ENCODE measurements at regions not wholly inside any gene's neighbourhood (a gene's known extent, or its start where the extent isn't known, plus 50 kb on each side); places are given as distances from the start of the nearest gene placed in this dataset.

DNA sequence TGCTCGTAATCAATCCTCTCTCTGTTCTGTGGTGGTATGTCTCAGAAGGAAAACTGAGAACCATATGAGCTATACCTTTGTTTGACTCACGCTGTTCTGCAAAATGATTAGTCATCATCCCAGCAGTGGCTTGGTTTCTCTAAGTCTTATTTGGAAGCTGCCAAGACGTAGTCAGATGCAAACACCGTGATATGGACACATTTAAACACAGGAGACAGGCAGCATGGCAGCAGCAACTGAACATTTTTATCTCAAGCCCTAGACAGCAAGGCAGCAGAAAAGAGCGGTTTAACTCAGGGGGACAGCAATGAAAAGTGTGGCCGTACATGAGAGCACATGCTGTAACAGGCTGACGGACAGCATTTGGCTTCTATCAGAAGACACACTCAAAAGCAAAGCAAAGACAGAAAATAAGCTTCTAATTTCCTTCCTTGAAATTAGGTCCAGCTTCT, 1295.1 kb downstream of the EPHA7 start:
- TF ChIP-seq POLR2A (IDR thresholded peaks at IDR 0.05; ENCODE audit: extremely low read depth, insufficient read length) = no peak
- TF ChIP-seq, protein P1, sequence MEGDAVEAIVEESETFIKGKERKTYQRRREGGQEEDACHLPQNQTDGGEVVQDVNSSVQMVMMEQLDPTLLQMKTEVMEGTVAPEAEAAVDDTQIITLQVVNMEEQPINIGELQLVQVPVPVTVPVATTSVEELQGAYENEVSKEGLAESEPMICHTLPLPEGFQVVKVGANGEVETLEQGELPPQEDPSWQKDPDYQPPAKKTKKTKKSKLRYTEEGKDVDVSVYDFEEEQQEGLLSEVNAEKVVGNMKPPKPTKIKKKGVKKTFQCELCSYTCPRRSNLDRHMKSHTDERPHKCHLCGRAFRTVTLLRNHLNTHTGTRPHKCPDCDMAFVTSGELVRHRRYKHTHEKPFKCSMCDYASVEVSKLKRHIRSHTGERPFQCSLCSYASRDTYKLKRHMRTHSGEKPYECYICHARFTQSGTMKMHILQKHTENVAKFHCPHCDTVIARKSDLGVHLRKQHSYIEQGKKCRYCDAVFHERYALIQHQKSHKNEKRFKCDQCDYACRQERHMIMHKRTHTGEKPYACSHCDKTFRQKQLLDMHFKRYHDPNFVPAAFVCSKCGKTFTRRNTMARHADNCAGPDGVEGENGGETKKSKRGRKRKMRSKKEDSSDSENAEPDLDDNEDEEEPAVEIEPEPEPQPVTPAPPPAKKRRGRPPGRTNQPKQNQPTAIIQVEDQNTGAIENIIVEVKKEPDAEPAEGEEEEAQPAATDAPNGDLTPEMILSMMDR (IDR thresholded peaks at IDR 0.05; ENCODE audit: low read depth, low read length) = no peak
- peak; percentile 8 for DNase-seq (ENCODE audit: low read depth)
- no peak overlapping the region for H3K4me3 ChIP-seq (ENCODE audit: low read depth, low read length)

DNA sequence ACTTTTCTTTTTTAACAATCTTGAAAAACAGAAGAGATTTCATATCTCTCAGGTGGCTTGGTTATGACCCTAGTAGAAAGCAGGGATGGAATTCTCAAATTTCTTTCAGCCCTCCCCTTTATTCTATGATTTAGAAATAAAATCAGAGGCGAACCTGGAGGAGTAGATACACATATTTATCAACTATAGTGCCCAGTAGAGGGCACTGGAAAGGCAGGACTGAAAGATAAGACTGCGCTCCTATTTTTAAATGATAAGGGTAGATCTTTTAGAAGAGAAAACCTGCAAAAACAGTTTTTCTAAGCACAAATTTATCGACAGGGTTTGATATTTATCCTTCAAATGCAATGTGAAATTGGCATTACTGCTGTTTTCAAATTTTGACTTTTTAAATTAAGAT, 1296.6 kb downstream of the EPHA7 start:
- DNase-seq (ENCODE audit: low read depth) = peak; percentile 18
- TF ChIP-seq, protein P1 (IDR thresholded peaks at IDR 0.05; ENCODE audit: low read depth, low read length) = peak; percentile 25
- TF ChIP-seq, protein P2, sequence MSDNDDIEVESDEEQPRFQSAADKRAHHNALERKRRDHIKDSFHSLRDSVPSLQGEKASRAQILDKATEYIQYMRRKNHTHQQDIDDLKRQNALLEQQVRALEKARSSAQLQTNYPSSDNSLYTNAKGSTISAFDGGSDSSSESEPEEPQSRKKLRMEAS (IDR thresholded peaks at IDR 0.05; ENCODE audit: low read depth, low read length) = no peak
- H3K4me3 ChIP-seq (ENCODE audit: low read depth, low read length) = no peak overlapping the region

DNA sequence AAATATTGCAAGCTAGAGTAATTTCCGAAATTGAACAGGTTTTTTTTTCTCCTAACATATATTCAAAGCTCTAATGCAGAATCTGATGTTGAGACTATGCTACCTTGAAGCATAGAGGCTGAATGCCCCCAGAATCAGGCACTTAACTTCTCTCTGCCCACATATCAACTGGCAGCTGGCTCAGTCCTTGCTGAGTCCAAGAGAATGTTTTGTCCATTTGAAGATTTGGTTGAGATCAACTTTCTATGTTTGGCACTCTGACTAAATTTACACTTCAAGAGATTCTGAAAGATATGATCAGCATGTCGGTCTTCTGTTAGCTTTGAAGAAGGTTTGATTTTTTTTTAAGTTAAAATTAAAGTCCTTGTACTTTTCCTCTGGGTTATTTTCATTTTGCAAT, 1298.1 kb downstream of the EPHA7 start:
- TF ChIP-seq, protein P2 (IDR thresholded peaks at IDR 0.05; ENCODE audit: low read depth, low read length) = no peak
- TF ChIP-seq MYC (IDR thresholded peaks at IDR 0.05; ENCODE audit: low read depth, low read length) = no peak
- TF ChIP-seq, protein P1 (IDR thresholded peaks at IDR 0.05; ENCODE audit: low read depth, low read length) = no peak
- TF ChIP-seq POLR2A (IDR thresholded peaks at IDR 0.05; ENCODE audit: extremely low read depth, insufficient read length) = no peak
- H3K4me3 ChIP-seq (ENCODE audit: low read depth, low read length) = no peak overlapping the region

DNA sequence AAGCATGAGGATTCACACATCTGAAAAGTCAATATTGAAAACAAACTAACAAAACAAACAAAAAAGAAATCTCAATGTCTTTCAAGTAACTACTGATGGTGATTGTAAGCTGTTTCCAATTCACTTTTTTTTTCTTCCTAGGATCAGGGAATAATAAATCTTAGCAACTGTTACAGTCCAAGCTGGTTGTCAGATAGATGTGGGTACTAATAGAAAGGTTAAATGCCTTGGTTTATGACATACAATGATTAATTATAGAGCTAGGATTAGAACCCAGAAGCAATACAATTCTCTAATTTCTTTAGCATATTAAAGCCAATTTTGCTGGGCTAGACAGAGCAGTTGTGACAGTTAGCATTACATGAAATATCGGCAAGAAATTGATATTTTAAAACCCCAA, 1301.6 kb downstream of the EPHA7 start:
- H3K4me3 ChIP-seq (ENCODE audit: low read depth, low read length) = no peak overlapping the region
- no peak for DNase-seq (ENCODE audit: low read depth)
- TF ChIP-seq, protein P1 (IDR thresholded peaks at IDR 0.05; ENCODE audit: low read depth, low read length) = no peak
- TF ChIP-seq, protein P2 (IDR thresholded peaks at IDR 0.05; ENCODE audit: low read depth, low read length) = no peak
- no peak for TF ChIP-seq MYC (IDR thresholded peaks at IDR 0.05; ENCODE audit: low read depth, low read length)
- TF ChIP-seq POLR2A (IDR thresholded peaks at IDR 0.05; ENCODE audit: extremely low read depth, insufficient read length) = no peak

More for the DNA sequence above, 1298.1 kb downstream of the EPHA7 start:
- DNase-seq (ENCODE audit: low read depth) = no peak

DNA sequence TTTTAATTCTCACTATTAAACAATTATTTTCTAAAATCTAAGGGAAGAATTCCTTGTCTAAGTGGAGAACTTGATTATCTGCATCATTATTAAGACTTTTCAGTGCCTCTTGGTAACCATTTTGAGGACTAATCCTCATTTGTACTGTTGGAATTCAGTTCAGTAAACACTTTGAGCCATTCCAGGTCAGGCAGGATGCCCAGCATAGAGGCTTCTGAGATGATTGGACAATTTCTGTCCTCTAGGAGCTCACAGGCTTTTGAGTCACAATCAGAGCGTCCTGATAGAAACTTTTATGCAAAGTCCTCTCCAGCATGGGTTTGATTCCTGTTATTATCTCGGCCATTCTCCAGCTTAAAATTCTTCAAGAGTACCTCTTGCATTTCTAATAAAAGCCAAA, 1304.6 kb downstream of the EPHA7 start:
- TF ChIP-seq, protein P2 (IDR thresholded peaks at IDR 0.05; ENCODE audit: low read depth, low read length) = no peak
- TF ChIP-seq POLR2A (IDR thresholded peaks at IDR 0.05; ENCODE audit: extremely low read depth, insufficient read length) (no peak), MYC (IDR thresholded peaks at IDR 0.05; ENCODE audit: low read depth, low read length) (no peak)
- TF ChIP-seq, protein P1 (IDR thresholded peaks at IDR 0.05; ENCODE audit: low read depth, low read length) = no peak
- no peak overlapping the region for H3K4me3 ChIP-seq (ENCODE audit: low read depth, low read length)
- no peak for DNase-seq (ENCODE audit: low read depth)

DNA sequence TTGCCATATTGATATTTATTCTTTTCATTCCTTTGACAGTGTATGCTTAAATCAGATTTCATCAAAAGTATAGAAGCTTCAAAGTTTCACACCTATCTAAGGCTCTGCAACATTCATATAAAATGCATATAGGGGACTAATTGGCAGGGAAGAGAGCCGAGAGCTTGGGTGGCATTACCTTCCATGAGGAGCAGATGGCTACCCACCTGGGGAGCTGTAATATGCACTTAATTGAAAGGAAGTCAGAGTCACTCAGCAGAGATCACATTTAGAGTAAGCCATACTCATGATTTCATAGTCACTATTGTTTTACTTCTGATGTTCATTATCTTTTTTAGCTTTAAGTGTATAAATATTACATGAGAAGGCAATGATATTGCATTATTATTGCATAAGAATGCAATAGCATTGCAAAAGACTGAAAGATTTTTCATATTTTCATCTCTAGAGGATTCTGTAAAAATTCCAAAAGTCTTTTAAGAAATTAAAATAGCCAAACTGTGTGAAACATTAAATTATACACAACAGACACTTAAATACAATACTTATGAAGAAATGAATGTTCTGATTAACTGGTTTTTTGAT, 1305.2 kb downstream of the EPHA7 start:
- TF ChIP-seq, protein P1 (IDR thresholded peaks at IDR 0.05; ENCODE audit: low read depth, low read length) = no peak
- TF ChIP-seq MYC (IDR thresholded peaks at IDR 0.05; ENCODE audit: low read depth, low read length) (no peak), POLR2A (IDR thresholded peaks at IDR 0.05; ENCODE audit: extremely low read depth, insufficient read length) (no peak)
- TF ChIP-seq, protein P2 (IDR thresholded peaks at IDR 0.05; ENCODE audit: low read depth, low read length) = no peak
- no peak for DNase-seq (ENCODE audit: low read depth)
- H3K4me3 ChIP-seq (ENCODE audit: low read depth, low read length) = no peak overlapping the region
